IMR-90 (cell line): ENCODE measurements at regions not wholly inside any gene's neighbourhood (a gene's known extent, or its start where the extent isn't known, plus 50 kb on each side); places are given as distances from the start of the nearest gene placed in this dataset.

ENCODE experiments used
- CEBPB ChIP-seq: IDR thresholded peaks from 2 replicates; pipeline ENCODE4 v1.6.1; 2012; ENCODE audit warnings: low read depth, low read length, improper control_type of control experiment
- CHD1 ChIP-seq: IDR thresholded peaks from 2 replicates; pipeline ENCODE4 v1.6.1; 2012; ENCODE audit warnings: low read depth, low read length, improper control_type of control experiment
- FOS ChIP-seq: fragments of 150-350 bp; IDR thresholded peaks from 2 replicates; pipeline ENCODE4 v1.6.1; 2016; ENCODE audit warnings: low read depth, low read length
- MAZ ChIP-seq: IDR thresholded peaks from 2 replicates; pipeline ENCODE4 v1.6.1; 2012; ENCODE audit warnings: low read depth, mild to moderate bottlenecking, low read length, improper control_type of control experiment, moderate library complexity, borderline replicate concordance
- MXI1 ChIP-seq: IDR thresholded peaks from 2 replicates; pipeline ENCODE4 v1.6.1; 2012; ENCODE audit warnings: low read depth, mild to moderate bottlenecking, low read length, moderate library complexity, borderline replicate concordance
- POLR2A ChIP-seq: IDR thresholded peaks from 2 replicates; pipeline ENCODE4 v1.6.1; 2012; ENCODE audit warnings: mild to moderate bottlenecking, low read depth, low read length
- RAD21 ChIP-seq: IDR thresholded peaks from 2 replicates; pipeline ENCODE4 v1.6.1; 2012; ENCODE audit warnings: low read length, improper control_type of control experiment
- RCOR1 ChIP-seq: IDR thresholded peaks from 2 replicates; pipeline ENCODE4 v1.6.1; 2012; ENCODE audit warnings: mild to moderate bottlenecking, low read length, improper control_type of control experiment; ENCODE audit not compliant: insufficient replicate concordance
- RFX5 ChIP-seq: IDR thresholded peaks from 2 replicates; pipeline ENCODE4 v1.8.0; 2012; ENCODE audit warnings: low read depth, mild to moderate bottlenecking, low read length, moderate library complexity
- SMC3 ChIP-seq: fragments of 150-350 bp; IDR thresholded peaks from 2 replicates; pipeline ENCODE4 v1.6.1; 2016; ENCODE audit warnings: low read depth, mild to moderate bottlenecking, antibody characterized with exemption, low read length, moderate library complexity
- TF ChIP-seq, protein P1 (sequence below): fragments of 150-350 bp; IDR thresholded peaks from 2 replicates; pipeline ENCODE4 v1.6.1; 2017; ENCODE audit warnings: mild to moderate bottlenecking, antibody characterized with exemption, low read length, low read depth
- TF ChIP-seq, protein P2 (sequence below): conservative IDR thresholded peaks from 2 replicates; pipeline ENCODE4 v1.5.1; 2012; ENCODE audit warnings: mild to moderate bottlenecking, low read depth, low read length, improper control_type of control experiment
- TF ChIP-seq, protein P3 (sequence below): fragments of 150-350 bp; IDR thresholded peaks from 2 replicates; pipeline ENCODE4 v1.6.1; 2016; ENCODE audit warnings: low read depth, mild to moderate bottlenecking, low read length, moderate library complexity, borderline replicate concordance

DNA sequence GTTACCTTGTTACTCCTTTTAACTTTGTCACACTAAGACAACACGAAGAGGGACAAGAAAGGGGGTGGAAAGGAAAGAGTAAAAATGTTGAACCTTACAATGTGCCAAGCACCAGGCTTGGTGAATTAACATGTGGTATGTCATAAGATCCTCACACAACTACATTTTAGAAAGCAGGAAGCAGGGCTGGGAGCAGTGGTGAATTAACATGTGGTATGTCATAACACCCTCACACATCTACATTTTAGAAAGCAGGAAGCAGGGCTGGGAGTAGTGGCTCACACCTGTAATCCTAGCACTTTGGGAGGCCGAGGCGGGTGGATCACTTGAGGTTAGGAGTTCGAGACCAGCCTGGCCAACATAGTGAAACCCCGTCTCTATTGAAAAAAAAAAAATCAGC is 159.3 kb upstream of the CHAC2 start:
- TF ChIP-seq SMC3 (no peak), RCOR1 (no peak), CEBPB (no peak), RAD21 (no peak), RFX5 (no peak), POLR2A (no peak), MAZ (no peak), CHD1 (no peak), MXI1 (no peak), FOS (no peak)
- TF ChIP-seq, protein P1, sequence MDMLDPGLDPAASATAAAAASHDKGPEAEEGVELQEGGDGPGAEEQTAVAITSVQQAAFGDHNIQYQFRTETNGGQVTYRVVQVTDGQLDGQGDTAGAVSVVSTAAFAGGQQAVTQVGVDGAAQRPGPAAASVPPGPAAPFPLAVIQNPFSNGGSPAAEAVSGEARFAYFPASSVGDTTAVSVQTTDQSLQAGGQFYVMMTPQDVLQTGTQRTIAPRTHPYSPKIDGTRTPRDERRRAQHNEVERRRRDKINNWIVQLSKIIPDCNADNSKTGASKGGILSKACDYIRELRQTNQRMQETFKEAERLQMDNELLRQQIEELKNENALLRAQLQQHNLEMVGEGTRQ, result no peak
- TF ChIP-seq, protein P2, sequence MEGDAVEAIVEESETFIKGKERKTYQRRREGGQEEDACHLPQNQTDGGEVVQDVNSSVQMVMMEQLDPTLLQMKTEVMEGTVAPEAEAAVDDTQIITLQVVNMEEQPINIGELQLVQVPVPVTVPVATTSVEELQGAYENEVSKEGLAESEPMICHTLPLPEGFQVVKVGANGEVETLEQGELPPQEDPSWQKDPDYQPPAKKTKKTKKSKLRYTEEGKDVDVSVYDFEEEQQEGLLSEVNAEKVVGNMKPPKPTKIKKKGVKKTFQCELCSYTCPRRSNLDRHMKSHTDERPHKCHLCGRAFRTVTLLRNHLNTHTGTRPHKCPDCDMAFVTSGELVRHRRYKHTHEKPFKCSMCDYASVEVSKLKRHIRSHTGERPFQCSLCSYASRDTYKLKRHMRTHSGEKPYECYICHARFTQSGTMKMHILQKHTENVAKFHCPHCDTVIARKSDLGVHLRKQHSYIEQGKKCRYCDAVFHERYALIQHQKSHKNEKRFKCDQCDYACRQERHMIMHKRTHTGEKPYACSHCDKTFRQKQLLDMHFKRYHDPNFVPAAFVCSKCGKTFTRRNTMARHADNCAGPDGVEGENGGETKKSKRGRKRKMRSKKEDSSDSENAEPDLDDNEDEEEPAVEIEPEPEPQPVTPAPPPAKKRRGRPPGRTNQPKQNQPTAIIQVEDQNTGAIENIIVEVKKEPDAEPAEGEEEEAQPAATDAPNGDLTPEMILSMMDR, result no peak
- TF ChIP-seq, protein P3, sequence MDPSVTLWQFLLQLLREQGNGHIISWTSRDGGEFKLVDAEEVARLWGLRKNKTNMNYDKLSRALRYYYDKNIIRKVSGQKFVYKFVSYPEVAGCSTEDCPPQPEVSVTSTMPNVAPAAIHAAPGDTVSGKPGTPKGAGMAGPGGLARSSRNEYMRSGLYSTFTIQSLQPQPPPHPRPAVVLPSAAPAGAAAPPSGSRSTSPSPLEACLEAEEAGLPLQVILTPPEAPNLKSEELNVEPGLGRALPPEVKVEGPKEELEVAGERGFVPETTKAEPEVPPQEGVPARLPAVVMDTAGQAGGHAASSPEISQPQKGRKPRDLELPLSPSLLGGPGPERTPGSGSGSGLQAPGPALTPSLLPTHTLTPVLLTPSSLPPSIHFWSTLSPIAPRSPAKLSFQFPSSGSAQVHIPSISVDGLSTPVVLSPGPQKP, result no peak
